ENCODE measurements at regions not wholly inside any gene's neighbourhood (a gene's known extent, or its start where the extent isn't known, plus 50 kb on each side); places are given as distances from the start of the nearest gene placed in this dataset.

- TF ChIP-seq CTCF (conservative IDR thresholded peaks at IDR 0.05; ENCODE audit: low read length) (no peak), EZH2phosphoT487 (IDR thresholded peaks at IDR 0.05; ENCODE audit: borderline replicate concordance, low read depth, low read length) (no peak)
These were observed 392.5 kb downstream of the MAN2A1 start for GRCh38 chr5:110082194-110082593.
